ENCODE measurements at regions not wholly inside any gene's neighbourhood (a gene's known extent, or its start where the extent isn't known, plus 50 kb on each side); places are given as distances from the start of the nearest gene placed in this dataset.

DNA sequence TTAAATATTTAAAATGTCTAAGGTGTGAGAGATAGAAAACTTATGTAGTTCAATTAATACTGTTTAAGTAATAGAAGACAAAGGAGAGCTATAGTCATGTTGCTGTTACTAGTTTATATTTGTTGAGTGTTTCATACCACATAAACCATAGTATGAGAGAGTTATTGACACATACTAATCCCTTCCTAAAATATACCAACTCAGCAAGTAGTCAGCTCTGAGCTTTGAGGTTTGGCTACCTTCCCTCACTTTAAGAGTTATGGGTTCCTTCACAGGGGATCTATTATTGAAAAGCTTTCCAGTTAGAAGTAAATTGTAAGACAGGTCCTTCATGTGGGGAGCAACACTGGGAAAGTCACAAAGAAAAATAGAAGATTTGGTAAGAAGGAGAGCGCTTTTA lies 701.6 kb upstream of the ZEB2 start:
- no peak for FAIRE-seq
- TF ChIP-seq, protein P1, sequence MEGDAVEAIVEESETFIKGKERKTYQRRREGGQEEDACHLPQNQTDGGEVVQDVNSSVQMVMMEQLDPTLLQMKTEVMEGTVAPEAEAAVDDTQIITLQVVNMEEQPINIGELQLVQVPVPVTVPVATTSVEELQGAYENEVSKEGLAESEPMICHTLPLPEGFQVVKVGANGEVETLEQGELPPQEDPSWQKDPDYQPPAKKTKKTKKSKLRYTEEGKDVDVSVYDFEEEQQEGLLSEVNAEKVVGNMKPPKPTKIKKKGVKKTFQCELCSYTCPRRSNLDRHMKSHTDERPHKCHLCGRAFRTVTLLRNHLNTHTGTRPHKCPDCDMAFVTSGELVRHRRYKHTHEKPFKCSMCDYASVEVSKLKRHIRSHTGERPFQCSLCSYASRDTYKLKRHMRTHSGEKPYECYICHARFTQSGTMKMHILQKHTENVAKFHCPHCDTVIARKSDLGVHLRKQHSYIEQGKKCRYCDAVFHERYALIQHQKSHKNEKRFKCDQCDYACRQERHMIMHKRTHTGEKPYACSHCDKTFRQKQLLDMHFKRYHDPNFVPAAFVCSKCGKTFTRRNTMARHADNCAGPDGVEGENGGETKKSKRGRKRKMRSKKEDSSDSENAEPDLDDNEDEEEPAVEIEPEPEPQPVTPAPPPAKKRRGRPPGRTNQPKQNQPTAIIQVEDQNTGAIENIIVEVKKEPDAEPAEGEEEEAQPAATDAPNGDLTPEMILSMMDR (IDR thresholded peaks at IDR 0.05; ENCODE audit: insufficient read depth, low read length, severe bottlenecking): no peak
- H3K27me3 ChIP-seq (ENCODE audit: control insufficient read depth, insufficient read depth, low read length): no peaks in the 10 kb centered on the region
- no peak for DNase-seq (ENCODE audit: low read depth)
- H3K36me3 ChIP-seq (ENCODE audit: control insufficient read depth, insufficient read depth, low read length): no peaks in the 10 kb centered on the region
- no peak overlapping the region for H3K4me3 ChIP-seq (ENCODE audit: low read depth, low read length)

DNA sequence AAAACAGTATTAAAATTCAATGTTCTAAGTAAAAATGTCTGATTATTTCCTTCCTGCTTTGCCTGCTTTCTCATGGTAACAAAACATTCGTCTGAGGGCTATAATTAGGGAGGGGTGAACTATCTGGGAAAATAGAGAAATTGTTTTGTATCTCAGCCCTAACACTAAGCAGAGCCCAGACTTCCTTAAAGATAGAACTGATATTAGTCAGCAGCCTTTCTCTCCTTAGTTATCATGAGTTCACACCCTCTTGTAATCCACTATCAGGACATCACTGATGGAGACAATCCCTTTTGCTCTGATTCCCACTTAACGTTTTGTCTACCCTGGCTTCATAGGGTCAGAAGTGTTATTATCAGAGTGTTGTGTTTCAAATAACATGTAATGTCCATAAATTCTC lies 701.1 kb upstream of the ZEB2 start:
- no peak for DNase-seq (ENCODE audit: low read depth)
- H3K27me3 ChIP-seq (ENCODE audit: control insufficient read depth, insufficient read depth, low read length): no peaks in the 10 kb centered on the region
- no peak for FAIRE-seq

DNA sequence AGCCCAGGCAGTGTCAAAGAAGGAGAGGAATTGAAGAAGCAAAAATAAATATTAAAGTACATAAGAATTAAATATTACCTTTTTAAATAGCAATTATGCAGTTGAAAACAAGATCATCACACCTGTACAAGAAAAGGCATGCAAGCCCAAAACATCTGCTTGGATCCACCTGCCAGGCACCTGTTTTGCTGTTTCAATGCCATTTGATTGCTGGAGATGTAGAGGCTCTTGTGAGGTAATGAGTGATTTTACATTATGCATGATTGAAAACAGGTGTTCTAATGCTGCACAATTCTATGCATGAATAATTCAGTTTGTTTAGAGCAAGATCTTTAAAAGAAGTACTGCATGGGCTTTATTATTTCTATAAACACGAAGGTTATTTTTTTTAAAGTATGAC lies 700.6 kb upstream of the ZEB2 start:
- H3K4me3 ChIP-seq (ENCODE audit: low read depth, low read length): no peak overlapping the region
- no peaks in the 10 kb centered on the region for H3K36me3 ChIP-seq (ENCODE audit: control insufficient read depth, insufficient read depth, low read length)
- DNase-seq (ENCODE audit: low read depth) (no peak), FAIRE-seq (no peak)
- TF ChIP-seq, protein P1 (IDR thresholded peaks at IDR 0.05; ENCODE audit: insufficient read depth, low read length, severe bottlenecking): no peak
- no peaks in the 10 kb centered on the region for H3K27me3 ChIP-seq (ENCODE audit: control insufficient read depth, insufficient read depth, low read length)

More for the DNA sequence above, 701.1 kb upstream of the ZEB2 start:
- Histone ChIP-seq H3K4me3 (ENCODE audit: low read depth, low read length) (no peak overlapping the region), H3K36me3 (ENCODE audit: control insufficient read depth, insufficient read depth, low read length) (no peaks in the 10 kb centered on the region)
- TF ChIP-seq, protein P1 (IDR thresholded peaks at IDR 0.05; ENCODE audit: insufficient read depth, low read length, severe bottlenecking): no peak

DNA sequence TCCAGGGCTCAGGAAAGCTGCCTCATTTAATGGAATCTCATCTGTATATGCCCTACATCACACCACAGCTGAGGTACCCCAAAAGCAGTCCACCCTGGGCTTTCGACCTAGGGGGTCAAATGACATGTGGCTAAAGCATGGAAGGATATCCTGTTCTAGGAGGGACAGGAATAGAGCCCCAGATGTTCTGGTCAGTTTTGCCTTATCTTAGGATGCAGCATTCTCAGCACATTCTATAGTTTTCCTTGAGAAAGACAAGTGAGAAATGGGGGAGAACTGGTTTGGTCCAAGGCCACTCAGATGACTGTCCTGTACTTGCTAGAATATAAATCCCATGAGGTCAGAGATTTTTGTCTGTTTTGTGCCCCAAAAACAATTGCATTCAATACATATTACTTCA lies 688.0 kb upstream of the ZEB2 start:
- DNase-seq (ENCODE audit: low read depth): no peak
- Histone ChIP-seq H3K36me3 (ENCODE audit: control insufficient read depth, insufficient read depth, low read length) (no peaks in the 10 kb centered on the region), H3K4me3 (ENCODE audit: low read depth, low read length) (no peak overlapping the region), H3K27me3 (ENCODE audit: control insufficient read depth, insufficient read depth, low read length) (no peaks in the 10 kb centered on the region)
- TF ChIP-seq, protein P1 (IDR thresholded peaks at IDR 0.05; ENCODE audit: insufficient read depth, low read length, severe bottlenecking): no peak
- no peak for FAIRE-seq

DNA sequence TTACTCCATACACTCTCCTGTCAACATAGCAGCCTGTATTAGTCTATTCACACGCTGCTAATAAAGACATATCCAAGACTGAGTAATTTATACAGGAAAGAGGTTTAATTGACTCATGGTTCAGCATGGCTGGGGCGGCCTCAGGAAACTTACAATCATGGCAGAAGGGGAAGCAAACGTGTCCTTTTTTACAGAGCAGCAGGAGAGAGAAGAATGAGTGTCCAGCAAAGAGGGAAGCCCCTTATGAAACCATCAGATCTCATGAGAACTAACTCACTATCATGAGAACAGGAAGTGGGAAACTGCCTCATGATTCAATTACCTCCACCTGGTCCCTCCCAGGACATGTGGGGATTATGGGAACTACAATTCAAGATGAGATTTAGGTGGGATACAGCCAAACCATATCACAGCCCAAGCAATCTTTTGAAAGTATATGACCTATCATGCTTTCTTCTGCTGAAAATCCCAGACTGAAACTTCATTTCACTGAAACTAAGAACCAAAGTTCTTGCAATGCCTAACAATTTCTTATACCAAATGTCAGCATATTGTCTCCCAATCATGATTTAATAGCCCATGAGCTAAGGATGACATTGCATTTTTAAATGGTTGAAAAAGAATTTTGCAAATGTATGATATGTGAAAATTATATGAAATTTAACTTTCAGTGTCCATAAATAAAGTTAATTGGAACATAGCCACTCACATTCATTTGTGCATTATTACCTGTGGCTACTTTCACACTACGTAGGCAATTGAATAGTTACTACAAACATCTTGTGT lies 686.8 kb upstream of the ZEB2 start:
- H3K27me3 ChIP-seq (ENCODE audit: control insufficient read depth, insufficient read depth, low read length): no peaks in the 10 kb centered on the region
- H3K36me3 ChIP-seq (ENCODE audit: control insufficient read depth, insufficient read depth, low read length): no peaks in the 10 kb centered on the region
- FAIRE-seq: no peak
- DNase-seq (ENCODE audit: low read depth): no peak
- TF ChIP-seq, protein P1 (IDR thresholded peaks at IDR 0.05; ENCODE audit: insufficient read depth, low read length, severe bottlenecking): no peak
- no peak overlapping the region for H3K4me3 ChIP-seq (ENCODE audit: low read depth, low read length)

DNA sequence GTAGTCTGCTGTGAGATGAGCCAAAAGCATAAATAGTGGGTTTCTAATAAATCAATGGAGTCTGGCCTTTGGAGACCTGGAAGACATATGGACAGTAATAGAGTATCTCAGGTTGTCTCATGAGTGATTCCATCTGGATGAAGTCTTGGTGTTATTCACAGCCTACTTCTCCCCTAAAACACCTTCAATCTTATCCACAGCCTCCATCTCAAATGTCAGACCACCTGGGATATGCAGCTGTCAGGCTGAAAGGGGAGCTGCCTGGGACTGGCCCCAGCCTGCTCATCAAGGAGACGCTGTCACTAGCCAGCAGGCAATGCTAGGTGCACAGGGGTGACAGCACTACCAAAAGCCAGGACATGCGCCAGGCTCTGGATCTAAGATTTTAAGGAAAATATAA lies 684.0 kb upstream of the ZEB2 start:
- DNase-seq (ENCODE audit: low read depth) (no peak), FAIRE-seq (no peak)
- H3K27me3 ChIP-seq (ENCODE audit: control insufficient read depth, insufficient read depth, low read length): no peaks in the 10 kb centered on the region
- H3K36me3 ChIP-seq (ENCODE audit: control insufficient read depth, insufficient read depth, low read length): no peaks in the 10 kb centered on the region
- TF ChIP-seq, protein P1 (IDR thresholded peaks at IDR 0.05; ENCODE audit: insufficient read depth, low read length, severe bottlenecking): no peak
- no peak overlapping the region for H3K4me3 ChIP-seq (ENCODE audit: low read depth, low read length)

Measured in bronchial epithelial cell (primary cell).